B cell (primary cell): ENCODE measurements at regions not wholly inside any gene's neighbourhood (a gene's known extent, or its start where the extent isn't known, plus 50 kb on each side); places are given as distances from the start of the nearest gene placed in this dataset.

Source experiments
- ATAC-seq: fragments of 200-7000 bp; cut with Tn5 transposase; one replicate; pipeline ENCODE4 v1.10.0; 2021; ENCODE audit warnings: low read depth, mild to moderate bottlenecking, moderate number of reproducible peaks, moderate library complexity
- CTCF ChIA-PET: fragments of 350-600 bp; sonication (Branson Sonifier 250); formaldehyde crosslinking; loops from one replicate; lab custom pipeline; 2021; ENCODE audit warnings: antibody characterized with exemption, inconsistent platforms; lab: Charles Lee
- POLR2A ChIA-PET: fragments of 350-600 bp; sonication (Branson Sonifier 250); formaldehyde crosslinking; loops from one replicate; lab custom pipeline; 2021; ENCODE audit warnings: antibody characterized with exemption; lab: Charles Lee
- DNase-seq: peaks from one replicate; pipeline ENCODE4 v3.0.0; 2013
- H2AFZ ChIP-seq: 2 replicates; pipeline ENCODE4 v1.6.1; 2012; ENCODE audit warnings: mild to moderate bottlenecking, low read depth, low read length; ENCODE audit not compliant: insufficient read depth, poor library complexity, severe bottlenecking
- H3K27ac ChIP-seq, 2 donors: 1 replicate in 1 of 2; 2 replicates in 1 of 2; pipeline ENCODE4 v1.5.1; 2012 to 2013; ENCODE audit warnings: low read length in 2 of 2, mild to moderate bottlenecking in 2 of 2, moderate library complexity in 1 of 2
- H3K27me3 ChIP-seq, 4 experiments: fragments of 200-600 bp in 1 of 4; sonication (generic) in 1 of 4; replicated peaks in 1 of 4; 1 replicate in 2 of 4; 2 replicates in 2 of 4; pipeline versions ENCODE4 v1.6.1 to v1.7.0; 2013 to 2016; ENCODE audit warnings: low read length in 3 of 4, mild to moderate bottlenecking in 2 of 4, mixed read lengths in 1 of 4, moderate library complexity in 1 of 4; ENCODE audit not compliant: insufficient read depth in 4 of 4, control insufficient read depth in 3 of 4; ENCODE audit errors: control extremely low read depth in 1 of 4
- H3K36me3 ChIP-seq, 2 experiments: replicated peaks in 1 of 2; 1 replicate in 1 of 2; 2 replicates in 1 of 2; pipeline versions ENCODE4 v1.6.1 to v1.7.1; 2013; ENCODE audit warnings: low read length in 1 of 2; ENCODE audit not compliant: insufficient read depth in 2 of 2, control insufficient read depth in 1 of 2; ENCODE audit errors: control extremely low read depth in 1 of 2, extremely low read depth in 1 of 2
- H3K4me1 ChIP-seq, 2 donors: fragments of 200-600 bp in 1 of 2; sonication (generic) in 1 of 2; 1 replicate in 1 of 2; 2 replicates in 1 of 2; pipeline versions ENCODE4 v1.5.1 to v1.6.1; 2013 to 2017; ENCODE audit warnings: low read length in 2 of 2; ENCODE audit not compliant: control insufficient read depth in 2 of 2, insufficient read depth in 2 of 2
- H3K4me2 ChIP-seq: replicated peaks from 2 replicates; pipeline ENCODE3; 2012; ENCODE audit warnings: mild to moderate bottlenecking, low read depth, low read length; ENCODE audit not compliant: poor library complexity, severe bottlenecking
- H3K4me3 ChIP-seq, 5 experiments: fragments of 200-600 bp in 1 of 5; sonication (generic) in 1 of 5; 1 replicate in 3 of 5; 2 replicates in 2 of 5; pipeline versions ENCODE4 v1.5.1 to v1.7.0; 2011 to 2016; ENCODE audit warnings: low read length in 4 of 5, mild to moderate bottlenecking in 4 of 5, low read depth in 2 of 5, control low read depth in 1 of 5, moderate library complexity in 1 of 5; ENCODE audit not compliant: insufficient read depth in 1 of 5; ENCODE audit errors: control extremely low read depth in 1 of 5, extremely low read depth in 1 of 5
- H3K79me2 ChIP-seq: fragments of 200-600 bp; sonication (generic); one replicate; pipeline ENCODE4 v1.6.0; 2016; ENCODE audit warnings: low read length; ENCODE audit not compliant: control insufficient read depth, insufficient read depth
- H3K9ac ChIP-seq: fragments of 200-600 bp; sonication (generic); 2 replicates; pipeline ENCODE4 v1.6.1; 2017; ENCODE audit warnings: mild to moderate bottlenecking, low read length, moderate library complexity
- H3K9me3 ChIP-seq, 3 donors: one replicate each; pipeline versions ENCODE4 v1.6.1 to v1.7.1; 2013; ENCODE audit warnings: low read length in 2 of 3; ENCODE audit not compliant: control insufficient read depth in 2 of 3, insufficient read depth in 1 of 3; ENCODE audit errors: control extremely low read depth in 1 of 3
- H4K20me1 ChIP-seq: 2 replicates; pipeline ENCODE4 v1.6.0; 2012; ENCODE audit warnings: mild to moderate bottlenecking, low read length; ENCODE audit not compliant: insufficient read depth, control insufficient read depth, poor library complexity, severe bottlenecking
- H3K27ac Mint-ChIP-seq: one replicate; pipeline ENCODE4 v1.8.0; 2021; ENCODE audit warnings: mixed read lengths
- H3K27me3 Mint-ChIP-seq: one replicate; pipeline ENCODE4 v1.8.0; 2021; ENCODE audit warnings: mixed read lengths
- H3K4me1 Mint-ChIP-seq: one replicate; pipeline ENCODE4 v1.8.0; 2021; ENCODE audit warnings: mixed read lengths
- H3K4me3 Mint-ChIP-seq: one replicate; pipeline ENCODE4 v1.8.0; 2021; ENCODE audit warnings: mixed read lengths
- H3K9me3 Mint-ChIP-seq: one replicate; pipeline ENCODE4 v1.8.0; 2022; ENCODE audit warnings: mixed read lengths; ENCODE audit not compliant: insufficient read depth
- EZH2 ChIP-seq: IDR thresholded peaks from 2 replicates; pipeline ENCODE4 v1.6.1; 2012; ENCODE audit warnings: borderline replicate concordance, low read depth, mild to moderate bottlenecking, moderate library complexity, low read length; ENCODE audit not compliant: insufficient read depth, poor library complexity, severe bottlenecking
- WGBS: methylation state at CpG from one replicate; pipeline ENCODE4 v1.1.5; 2013; ENCODE audit warnings: missing lambda C conversion rate; ENCODE audit not compliant: insufficient coverage; 5-methylcytosine and 5-hydroxymethylcytosine counted together
- intact Hi-C: fragments of 100-400 bp; cut with micrococcal nuclease; formaldehyde crosslinking; loops from one replicate; pipeline ENCODE4 v1.10.0; 2022
- TF ChIP-seq, protein P1 (sequence below): fragments of 200-600 bp; IDR thresholded peaks from one replicate; pipeline ENCODE4 v1.8.0; 2022; ENCODE audit warnings: antibody characterized with exemption, mild to moderate bottlenecking

DNA sequence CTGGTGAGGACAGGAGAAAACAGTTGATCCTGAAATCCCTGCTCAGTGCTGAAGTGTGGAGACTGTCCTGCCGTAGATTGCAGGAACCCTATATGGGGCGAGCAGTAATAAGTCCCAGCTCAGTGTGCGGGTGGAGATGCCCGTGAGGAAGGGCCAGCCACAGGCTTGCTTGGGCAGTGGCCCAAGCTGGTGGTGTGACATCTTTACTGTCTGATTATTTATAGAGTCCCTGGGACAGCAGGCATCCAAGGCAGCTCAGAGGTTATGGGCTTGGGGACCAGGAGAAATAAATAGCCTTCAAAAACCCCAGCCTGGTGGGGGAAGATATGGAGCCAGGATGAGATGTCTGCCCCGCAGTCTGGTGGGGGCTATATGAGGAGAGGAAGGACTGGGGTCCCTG, 170.7 kb upstream of the POU3F1 start:
- H3K27ac ChIP-seq: no peak overlapping the region
- Mint-ChIP-seq H3K9me3 (no peaks in the 10 kb centered on the region), H3K27me3 (peaks cover 55% of the 10 kb centered on the region), H3K4me1 (peaks cover 13% of the 10 kb centered on the region), H3K4me3 (no peak overlapping the region), H3K27ac (no peak overlapping the region)
- no peaks in the 10 kb centered on the region for H3K79me2 ChIP-seq
- H3K9ac ChIP-seq: no peak overlapping the region
- intact Hi-C loops: loop anchor here (5.0 kb wide), 1 partner anchor 370 kb away; no protein-coding TSS in a partner anchor
- no peaks in the 10 kb centered on the region for H3K9me3 ChIP-seq
- ChIA-PET POLR2A (no interaction called here), CTCF (no interaction called here)
- ATAC-seq: no peak
- H2AFZ ChIP-seq: no peak overlapping the region
- no peaks in the 10 kb centered on the region for H3K36me3 ChIP-seq
- no peak overlapping the region for H3K4me2 ChIP-seq
- H3K27me3 ChIP-seq: peaks cover 0 to 17% (median 2%) of the 10 kb centered on the region in 4 experiments
- H3K4me3 ChIP-seq: no peak overlapping the region
- no peak for DNase-seq
- TF ChIP-seq EZH2: no peak
- TF ChIP-seq, protein P1, sequence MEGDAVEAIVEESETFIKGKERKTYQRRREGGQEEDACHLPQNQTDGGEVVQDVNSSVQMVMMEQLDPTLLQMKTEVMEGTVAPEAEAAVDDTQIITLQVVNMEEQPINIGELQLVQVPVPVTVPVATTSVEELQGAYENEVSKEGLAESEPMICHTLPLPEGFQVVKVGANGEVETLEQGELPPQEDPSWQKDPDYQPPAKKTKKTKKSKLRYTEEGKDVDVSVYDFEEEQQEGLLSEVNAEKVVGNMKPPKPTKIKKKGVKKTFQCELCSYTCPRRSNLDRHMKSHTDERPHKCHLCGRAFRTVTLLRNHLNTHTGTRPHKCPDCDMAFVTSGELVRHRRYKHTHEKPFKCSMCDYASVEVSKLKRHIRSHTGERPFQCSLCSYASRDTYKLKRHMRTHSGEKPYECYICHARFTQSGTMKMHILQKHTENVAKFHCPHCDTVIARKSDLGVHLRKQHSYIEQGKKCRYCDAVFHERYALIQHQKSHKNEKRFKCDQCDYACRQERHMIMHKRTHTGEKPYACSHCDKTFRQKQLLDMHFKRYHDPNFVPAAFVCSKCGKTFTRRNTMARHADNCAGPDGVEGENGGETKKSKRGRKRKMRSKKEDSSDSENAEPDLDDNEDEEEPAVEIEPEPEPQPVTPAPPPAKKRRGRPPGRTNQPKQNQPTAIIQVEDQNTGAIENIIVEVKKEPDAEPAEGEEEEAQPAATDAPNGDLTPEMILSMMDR: no peak
- H3K4me1 ChIP-seq: peaks cover 4 to 10% of the 10 kb centered on the region in 2 donors
- no peaks in the 10 kb centered on the region for H4K20me1 ChIP-seq
- WGBS: 96% methylated on average over 5 of the region's 5 CpGs

DNA sequence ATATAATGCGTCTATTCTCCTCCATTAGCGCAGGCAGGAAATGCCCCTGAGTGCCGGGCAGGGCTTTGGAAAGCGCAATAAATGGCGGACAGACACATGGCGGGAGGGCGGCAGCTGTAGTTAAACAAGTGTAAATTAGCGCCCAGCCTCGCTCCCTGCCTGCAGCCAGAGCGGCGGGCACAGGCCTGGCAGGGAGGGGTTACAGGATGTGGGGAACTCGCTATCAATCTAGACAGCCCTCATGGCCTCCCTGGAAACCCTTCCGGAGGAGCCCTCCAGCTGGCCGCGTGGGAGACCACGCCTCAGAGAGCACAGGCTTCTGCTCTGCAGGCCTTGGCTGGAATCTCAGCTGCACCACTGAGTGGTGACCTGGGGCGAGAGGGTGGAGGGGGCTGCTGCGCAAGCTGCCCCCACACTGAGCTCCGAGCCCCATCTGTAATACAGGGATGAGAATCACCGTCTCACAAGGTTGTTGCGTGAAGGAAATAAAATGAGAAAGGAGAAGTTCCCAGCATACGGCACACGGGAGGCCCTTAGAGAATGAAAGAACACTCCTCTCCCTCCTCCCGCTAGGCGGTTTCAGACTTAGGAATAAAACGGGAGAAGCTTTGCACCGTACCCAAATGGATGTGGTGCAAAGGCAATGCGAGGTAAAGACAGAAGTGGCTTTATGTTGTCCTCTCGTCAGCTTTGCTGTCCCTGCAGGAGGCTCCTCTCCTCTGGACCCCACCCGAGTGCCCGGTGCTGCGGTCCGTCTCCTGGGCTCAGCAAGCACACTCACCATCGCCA, 167.2 kb upstream of the POU3F1 start:
- H3K4me3 Mint-ChIP-seq: peak overlapping the region; percentile 50
- ChIA-PET POLR2A (no interaction called here), CTCF (no interaction called here)
- TF ChIP-seq, protein P1: no peak
- TF ChIP-seq EZH2: no peak
- no peak overlapping the region for H3K4me3 ChIP-seq
- no peak overlapping the region for H3K27ac ChIP-seq
- peak overlapping the region; percentile 18 for H3K9ac ChIP-seq
- H3K27ac Mint-ChIP-seq: no peak overlapping the region
- intact Hi-C loops: no loop called here
- no peaks in the 10 kb centered on the region for H3K9me3 Mint-ChIP-seq
- H3K36me3 ChIP-seq: no peaks in the 10 kb centered on the region
- peaks cover 0 to 20% (median 2%) of the 10 kb centered on the region in 4 experiments for H3K27me3 ChIP-seq
- H3K27me3 Mint-ChIP-seq: peaks cover 34% of the 10 kb centered on the region
- H3K79me2 ChIP-seq: no peaks in the 10 kb centered on the region
- H3K4me2 ChIP-seq: peak overlapping the region; percentile 38
- H2AFZ ChIP-seq: peak overlapping the region; percentile 33
- WGBS: 25% methylated on average over 20 of the region's 34 CpGs
- no peaks in the 10 kb centered on the region for H4K20me1 ChIP-seq
- ATAC-seq (no peak), DNase-seq (no peak)
- H3K4me1 Mint-ChIP-seq: peaks cover 20% of the 10 kb centered on the region
- peaks cover 4 to 16% of the 10 kb centered on the region in 2 donors for H3K4me1 ChIP-seq
- no peaks in the 10 kb centered on the region for H3K9me3 ChIP-seq
